ENCODE measurements at regions not wholly inside any gene's neighbourhood (a gene's known extent, or its start where the extent isn't known, plus 50 kb on each side); places are given as distances from the start of the nearest gene placed in this dataset.

DNA sequence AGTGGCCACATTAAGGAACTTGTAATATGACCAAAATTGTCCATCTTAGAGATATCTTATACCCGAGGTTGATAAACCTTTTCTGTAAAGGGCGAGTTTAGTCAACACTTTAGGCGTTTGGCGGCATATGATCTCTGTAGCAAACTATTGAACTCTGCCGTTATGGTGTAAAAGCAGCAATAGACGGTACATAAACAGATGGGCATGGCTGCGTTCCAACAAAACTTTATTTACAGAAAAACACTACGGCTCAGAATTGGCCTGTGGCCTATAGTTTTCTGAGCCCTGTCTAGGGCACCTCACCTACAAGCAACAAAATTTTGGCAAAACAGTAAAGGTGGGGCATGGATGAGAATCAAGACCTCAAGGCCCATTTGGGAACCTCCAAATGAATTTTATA lies 121.9 kb upstream of the HAAO start:
- intact Hi-C loops (cut with micrococcal nuclease; ENCODE audit: unreplicated experiment), result no loop called here
- Mint-ChIP-seq H3K27ac (ENCODE audit: unreplicated experiment) (no peak overlapping the region), H3K4me3 (ENCODE audit: low read depth, unreplicated experiment) (no peak overlapping the region), H3K9me3 (ENCODE audit: low read depth, unreplicated experiment) (no peaks in the 10 kb centered on the region), H3K4me1 (ENCODE audit: low read depth, unreplicated experiment) (peaks cover 22% of the 10 kb centered on the region), H3K27me3 (ENCODE audit: unreplicated experiment) (no peaks in the 10 kb centered on the region), H3K36me3 (ENCODE audit: insufficient read depth, unreplicated experiment) (no peaks in the 10 kb centered on the region)
- no TSS peak for BruUV-seq (replicated peaks)
- no peak for TF ChIP-seq CTCF (IDR thresholded peaks at IDR 0.05; ENCODE audit: unreplicated experiment)
- no peak for DNase-seq
- CTCF ChIA-PET, result interaction anchor here (1.0 kb wide), 1 partner anchor 8 kb away, joined by 4 read pairs; no protein-coding TSS in a partner anchor

- CTCF ChIA-PET, result no interaction called here
Measured at GRCh38 chr2:42913280-42913878, 121.0 kb upstream of the HAAO start.

DNA sequence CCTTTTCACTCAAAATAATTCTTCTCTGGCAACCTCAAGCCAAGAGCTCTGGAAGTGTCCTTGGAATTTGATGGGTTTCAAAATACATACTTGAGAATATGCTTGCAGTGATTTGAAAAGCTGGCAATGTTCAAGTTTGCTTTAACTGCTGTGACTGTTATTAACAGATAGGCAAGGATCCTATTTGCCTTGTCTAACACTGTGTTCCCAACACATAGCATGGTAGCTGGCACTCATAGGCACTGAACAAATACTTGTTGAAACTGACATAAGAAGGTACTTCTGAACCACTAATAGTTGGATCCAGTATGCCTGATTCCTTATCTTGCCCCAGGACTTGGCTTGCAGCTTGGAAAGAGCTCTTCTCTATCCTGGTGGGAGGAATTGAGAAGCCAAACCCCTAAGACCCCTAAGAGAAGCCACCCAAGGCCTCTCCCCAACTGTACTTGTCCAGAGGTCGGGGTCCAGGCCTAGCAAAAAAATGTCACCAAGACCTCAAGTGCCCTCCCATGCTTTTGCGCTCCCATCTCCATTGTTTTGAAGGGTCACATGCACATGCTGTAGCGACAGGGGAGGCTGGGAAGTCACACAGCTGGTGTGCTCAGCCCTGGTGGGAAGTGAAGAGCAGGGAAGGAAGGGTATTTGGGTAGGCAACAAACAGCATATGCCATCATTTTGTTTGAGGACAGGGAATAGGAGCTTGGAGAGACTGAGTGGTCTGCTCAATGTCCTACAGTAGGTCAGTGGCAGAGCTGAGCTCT lies 118.4 kb upstream of the HAAO start:
- BruUV-seq (replicated peaks), result no TSS peak
- CTCF ChIA-PET, result interaction anchor here (0.5 to 1.0 kb wide), 2 partner anchors 9 to 111 kb away, joined by 3 to 6 read pairs; no protein-coding TSS in a partner anchor
- TF ChIP-seq CTCF (IDR thresholded peaks at IDR 0.05; ENCODE audit: unreplicated experiment), result no peak
- Mint-ChIP-seq H3K27me3 (ENCODE audit: unreplicated experiment) (no peaks in the 10 kb centered on the region), H3K4me1 (ENCODE audit: low read depth, unreplicated experiment) (peaks cover 39% of the 10 kb centered on the region), H3K4me3 (ENCODE audit: low read depth, unreplicated experiment) (no peak overlapping the region), H3K36me3 (ENCODE audit: insufficient read depth, unreplicated experiment) (no peaks in the 10 kb centered on the region), H3K9me3 (ENCODE audit: low read depth, unreplicated experiment) (no peaks in the 10 kb centered on the region), H3K27ac (ENCODE audit: unreplicated experiment) (no peak overlapping the region)
- DNase-seq, result no peak
- intact Hi-C loops (cut with micrococcal nuclease; ENCODE audit: unreplicated experiment), result no loop called here

More at GRCh38 chr2:42913280-42913878, 121.0 kb upstream of the HAAO start:
- Mint-ChIP-seq H3K36me3 (ENCODE audit: insufficient read depth, unreplicated experiment) (no peaks in the 10 kb centered on the region), H3K9me3 (ENCODE audit: low read depth, unreplicated experiment) (no peaks in the 10 kb centered on the region), H3K27ac (ENCODE audit: unreplicated experiment) (no peak overlapping the region), H3K4me1 (ENCODE audit: low read depth, unreplicated experiment) (peaks cover 22% of the 10 kb centered on the region), H3K27me3 (ENCODE audit: unreplicated experiment) (no peaks in the 10 kb centered on the region), H3K4me3 (ENCODE audit: low read depth, unreplicated experiment) (no peak overlapping the region)
- intact Hi-C loops (cut with micrococcal nuclease; ENCODE audit: unreplicated experiment), result no loop called here
- no peak for DNase-seq
- TF ChIP-seq CTCF (IDR thresholded peaks at IDR 0.05; ENCODE audit: unreplicated experiment), result no peak
- no TSS peak for BruUV-seq (replicated peaks)

- Mint-ChIP-seq H3K27me3 (ENCODE audit: unreplicated experiment) (no peaks in the 10 kb centered on the region), H3K4me3 (ENCODE audit: low read depth, unreplicated experiment) (no peak overlapping the region), H3K27ac (ENCODE audit: unreplicated experiment) (no peak overlapping the region), H3K4me1 (ENCODE audit: low read depth, unreplicated experiment) (peaks cover 36% of the 10 kb centered on the region), H3K9me3 (ENCODE audit: low read depth, unreplicated experiment) (no peaks in the 10 kb centered on the region), H3K36me3 (ENCODE audit: insufficient read depth, unreplicated experiment) (no peaks in the 10 kb centered on the region)
- CTCF ChIA-PET, result no interaction called here
- BruUV-seq (replicated peaks), result no TSS peak
- intact Hi-C loops (cut with micrococcal nuclease; ENCODE audit: unreplicated experiment), result no loop called here
- DNase-seq, result no peak
- TF ChIP-seq CTCF (IDR thresholded peaks at IDR 0.05; ENCODE audit: unreplicated experiment), result no peak
Measured at GRCh38 chr2:42909966-42910365, 117.6 kb upstream of the HAAO start.

Data from Calu3 (cell line).